Ovary (tissue), 7 donors: ENCODE measurements at regions not wholly inside any gene's neighbourhood (a gene's known extent, or its start where the extent isn't known, plus 50 kb on each side); places are given as distances from the start of the nearest gene placed in this dataset.

Source experiments
- DNase-seq, 5 donors: peaks; one replicate each; pipeline ENCODE4 v3.0.0-alpha.2; 2019 to 2020
- H3K27ac ChIP-seq, 2 donors: fragments of 200-600 bp; one replicate each; pipeline versions ENCODE4 v1.5.1 to v1.8.0; 2019 to 2022
- H3K27me3 ChIP-seq: fragments of 200-600 bp; one replicate; pipeline ENCODE4 v1.8.0; 2022
- H3K36me3 ChIP-seq: fragments of 200-600 bp; sonication (generic); one replicate; pipeline ENCODE4 v1.5.1; 2019
- H3K4me1 ChIP-seq: one replicate; pipeline ENCODE4 v1.8.1; 2013; ENCODE audit warnings: mild to moderate bottlenecking, moderate library complexity; ENCODE audit not compliant: insufficient read depth
- H3K4me3 ChIP-seq: fragments of 200-600 bp; sonication (generic); one replicate; pipeline ENCODE4 v1.5.1; 2017
- H3K9me3 ChIP-seq, 2 donors: fragments of 200-600 bp in 1 of 2; sonication (generic) in 1 of 2; one replicate each; pipeline versions ENCODE4 v1.5.1 to v1.8.1; 2013 to 2019; ENCODE audit warnings: mild to moderate bottlenecking in 1 of 2, moderate library complexity in 1 of 2
- EP300 ChIP-seq: sonication (generic); formaldehyde crosslinking; IDR thresholded peaks from one replicate; pipeline ENCODE4 v1.6.1; 2017; ENCODE audit warnings: antibody characterized with exemption
- POLR2A ChIP-seq: fragments of 450-650 bp; IDR thresholded peaks from one replicate; pipeline ENCODE4 v1.6.1; 2017; ENCODE audit warnings: antibody characterized with exemption, mild to moderate bottlenecking, moderate library complexity
- WGBS, 3 donors: extraction: QIAGEN DNeasy Blood & Tissue Kit in 1 of 3; methylation state at CpG; one replicate each; pipeline versions ENCODE4 v1.1.5 to v1.1.7; 2013 to 2017; 5-methylcytosine and 5-hydroxymethylcytosine counted together
- intact Hi-C, 4 donors: fragments of 100-400 bp; cut with DNase I; formaldehyde crosslinking; loops; one replicate each; pipeline versions ENCODE4 v1.11.0 to v1.15.1; 2022 to 2023
- TF ChIP-seq, protein P1 (sequence below), 3 donors: fragments of 450-650 bp in 2 of 3; fragments of 200-600 bp in 1 of 3; IDR thresholded peaks; one replicate each; pipeline versions ENCODE4 v1.5.1 to v1.8.0; 2016 to 2022; ENCODE audit warnings: antibody characterized with exemption in 3 of 3, mild to moderate bottlenecking in 1 of 3
- donor health status: DM: no; HTN: no; CAD: no; lungs with moderate emphysema.
- donor health status: DM: no; HTN: no; CAD: no.
- donor health status: Bipolar disorder and iron deficiency.
- donor health status: DM: no; HTN: no; CAD: no.
- donor health status: DM: yes; HTN: yes; CAD: no.

DNA sequence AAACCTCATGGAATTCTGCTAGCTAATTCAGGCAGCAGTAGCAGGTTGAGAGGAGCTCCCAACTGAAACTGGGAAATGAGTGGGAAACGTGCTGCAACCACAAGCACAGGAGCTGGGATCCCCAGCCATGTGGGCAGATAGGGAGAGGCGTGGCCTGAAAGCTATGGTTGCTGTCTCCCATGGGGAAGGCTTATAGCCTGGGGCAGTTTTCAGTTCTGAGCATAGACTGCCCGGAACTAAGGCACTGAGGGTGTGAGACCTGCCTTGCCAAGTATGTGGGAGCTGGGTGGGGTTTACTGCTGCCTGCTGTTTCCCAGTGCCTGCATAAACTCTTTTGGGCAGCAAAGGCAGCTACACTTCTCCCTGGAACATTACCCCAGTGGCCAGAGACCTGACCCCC is 229.5 kb downstream of the TUSC7 start:
- Histone ChIP-seq H3K9me3 (no peaks in the 10 kb centered on the region), H3K27ac (no peak overlapping the region), H3K4me1 (no peaks in the 10 kb centered on the region), H3K27me3 (no peaks in the 10 kb centered on the region), H3K36me3 (no peaks in the 10 kb centered on the region), H3K4me3 (no peak overlapping the region)
- no peak for DNase-seq
- TF ChIP-seq EP300, result no peak
- TF ChIP-seq, protein P1, sequence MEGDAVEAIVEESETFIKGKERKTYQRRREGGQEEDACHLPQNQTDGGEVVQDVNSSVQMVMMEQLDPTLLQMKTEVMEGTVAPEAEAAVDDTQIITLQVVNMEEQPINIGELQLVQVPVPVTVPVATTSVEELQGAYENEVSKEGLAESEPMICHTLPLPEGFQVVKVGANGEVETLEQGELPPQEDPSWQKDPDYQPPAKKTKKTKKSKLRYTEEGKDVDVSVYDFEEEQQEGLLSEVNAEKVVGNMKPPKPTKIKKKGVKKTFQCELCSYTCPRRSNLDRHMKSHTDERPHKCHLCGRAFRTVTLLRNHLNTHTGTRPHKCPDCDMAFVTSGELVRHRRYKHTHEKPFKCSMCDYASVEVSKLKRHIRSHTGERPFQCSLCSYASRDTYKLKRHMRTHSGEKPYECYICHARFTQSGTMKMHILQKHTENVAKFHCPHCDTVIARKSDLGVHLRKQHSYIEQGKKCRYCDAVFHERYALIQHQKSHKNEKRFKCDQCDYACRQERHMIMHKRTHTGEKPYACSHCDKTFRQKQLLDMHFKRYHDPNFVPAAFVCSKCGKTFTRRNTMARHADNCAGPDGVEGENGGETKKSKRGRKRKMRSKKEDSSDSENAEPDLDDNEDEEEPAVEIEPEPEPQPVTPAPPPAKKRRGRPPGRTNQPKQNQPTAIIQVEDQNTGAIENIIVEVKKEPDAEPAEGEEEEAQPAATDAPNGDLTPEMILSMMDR (IDR thresholded peaks at IDR 0.05), result no peak
- intact Hi-C loops, result no loop called here
- 83 to 88% (median 85%) methylated on average over 3 of the region's 3 CpGs for WGBS, 3 donors

DNA sequence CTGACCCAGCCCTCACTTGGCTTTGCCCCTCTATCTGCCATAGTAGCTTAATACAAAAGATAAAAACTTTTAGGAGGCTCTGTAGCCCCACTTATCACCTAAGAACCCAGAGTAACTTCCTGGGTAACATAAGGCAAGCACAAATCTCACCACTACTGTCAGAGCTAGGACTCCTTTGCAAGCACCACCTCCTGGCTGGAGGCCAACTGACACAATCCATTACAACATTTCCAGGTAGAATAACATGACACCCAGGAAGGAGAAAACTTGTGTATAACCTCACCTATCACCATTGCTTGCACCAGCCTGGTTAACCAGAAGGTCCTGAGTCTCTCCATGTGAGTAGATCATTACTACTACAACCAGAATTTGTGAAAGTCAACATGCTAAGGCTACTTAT is 230.0 kb downstream of the TUSC7 start:
- DNase-seq, result no peak
- Histone ChIP-seq H3K27me3 (no peaks in the 10 kb centered on the region), H3K4me3 (no peak overlapping the region), H3K36me3 (no peaks in the 10 kb centered on the region), H3K4me1 (no peaks in the 10 kb centered on the region), H3K9me3 (no peaks in the 10 kb centered on the region), H3K27ac (no peak overlapping the region)
- intact Hi-C loops, result no loop called here
- TF ChIP-seq, protein P1 (IDR thresholded peaks at IDR 0.05), result no peak
- TF ChIP-seq POLR2A (no peak), EP300 (no peak)

DNA sequence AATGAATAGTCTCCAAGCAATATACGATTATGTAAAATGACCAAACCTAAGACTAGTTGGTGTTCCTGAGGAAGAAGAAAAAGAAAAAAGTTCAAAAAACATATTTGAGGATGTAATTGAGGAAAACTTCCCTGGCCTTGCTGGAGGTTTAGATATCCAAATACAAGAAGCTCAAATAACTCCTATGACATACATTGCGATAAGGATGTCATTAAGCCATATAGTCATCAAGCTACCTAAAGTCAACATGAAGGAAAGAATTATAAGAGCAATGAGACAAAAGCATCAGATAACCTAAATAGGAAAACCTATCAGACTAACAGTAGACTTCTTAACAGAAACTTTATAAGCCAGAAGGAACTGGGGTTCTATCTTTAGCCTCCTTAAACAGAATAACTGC is 231.1 kb downstream of the TUSC7 start:
- WGBS, 3 donors, result 95 to 97% (median 95%) methylated on average over 2 of the region's 2 CpGs
- intact Hi-C loops, result loop anchor here in 1 of 4 donors (5.0 kb wide), 1 partner anchor 283 kb away; no protein-coding TSS in a partner anchor

DNA sequence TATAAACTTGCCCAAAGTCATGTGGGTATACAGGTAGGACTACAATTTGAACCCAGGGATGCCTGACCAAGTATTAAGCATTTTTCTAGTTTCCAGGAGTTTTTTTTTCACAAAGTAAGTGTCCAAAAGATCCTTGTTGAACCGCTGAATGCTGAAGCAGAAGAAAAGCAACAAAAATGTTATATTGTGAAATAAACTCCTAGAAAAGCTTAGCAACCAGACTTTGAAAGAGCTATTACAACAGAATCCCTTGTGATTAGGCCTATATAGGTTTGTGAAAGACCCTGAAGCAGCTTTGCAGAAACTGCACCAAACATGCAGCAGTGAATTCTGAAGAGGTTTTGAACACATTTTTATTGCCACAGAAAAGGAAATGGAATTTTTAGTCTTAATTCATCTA is 236.8 kb downstream of the TUSC7 start:
- H3K4me3 ChIP-seq, result no peak overlapping the region
- no peak overlapping the region for H3K27ac ChIP-seq
- TF ChIP-seq POLR2A (no peak), EP300 (no peak)
- TF ChIP-seq, protein P1 (IDR thresholded peaks at IDR 0.05), result no peak
- WGBS, 3 donors, result 73 to 77% (median 75%) methylated on average over 1 of the region's 1 CpG
- H3K9me3 ChIP-seq, result no peaks in the 10 kb centered on the region
- DNase-seq, result no peak
- H3K27me3 ChIP-seq, result no peaks in the 10 kb centered on the region
- H3K4me1 ChIP-seq, result peaks cover 5% of the 10 kb centered on the region
- intact Hi-C loops, result no loop called here
- H3K36me3 ChIP-seq, result no peaks in the 10 kb centered on the region

More for the DNA sequence above, 231.1 kb downstream of the TUSC7 start:
- Histone ChIP-seq H3K4me3 (no peak overlapping the region), H3K27ac (no peak overlapping the region), H3K4me1 (no peaks in the 10 kb centered on the region), H3K27me3 (no peaks in the 10 kb centered on the region), H3K36me3 (no peaks in the 10 kb centered on the region), H3K9me3 (no peaks in the 10 kb centered on the region)
- TF ChIP-seq POLR2A (no peak), EP300 (no peak)
- TF ChIP-seq, protein P1 (IDR thresholded peaks at IDR 0.05), result no peak
- no peak for DNase-seq

DNA sequence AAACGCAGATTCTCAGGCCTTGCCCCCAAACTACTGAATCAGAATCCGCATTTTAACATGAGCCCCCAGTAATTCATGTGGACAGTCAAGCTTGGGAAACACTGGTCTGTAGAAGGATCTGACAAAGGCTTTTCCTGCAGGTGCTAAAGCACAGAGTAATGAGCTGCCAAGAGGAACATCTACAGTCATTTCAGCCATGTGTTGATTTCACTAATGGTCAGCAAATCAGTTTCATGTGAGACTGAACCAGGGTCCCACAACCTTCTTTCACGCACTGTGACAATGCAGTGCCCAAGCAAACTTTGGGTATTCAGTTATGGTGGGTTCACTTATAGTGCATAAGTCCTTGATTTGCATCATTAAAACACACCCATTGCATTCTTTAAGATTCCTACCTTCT is 237.6 kb downstream of the TUSC7 start:
- Histone ChIP-seq H3K27ac (no peak overlapping the region), H3K4me3 (no peak overlapping the region), H3K27me3 (no peaks in the 10 kb centered on the region), H3K9me3 (no peaks in the 10 kb centered on the region), H3K36me3 (no peaks in the 10 kb centered on the region), H3K4me1 (peaks cover 5% of the 10 kb centered on the region)
- DNase-seq, result no peak
- 93 to 98% (median 96%) methylated on average over 3 of the region's 3 CpGs for WGBS, 3 donors
- TF ChIP-seq, protein P1 (IDR thresholded peaks at IDR 0.05), result no peak
- no peak for TF ChIP-seq EP300
- no peak for TF ChIP-seq POLR2A
- intact Hi-C loops, result no loop called here
